ENCODE measurements at regions not wholly inside any gene's neighbourhood (a gene's known extent, or its start where the extent isn't known, plus 50 kb on each side); places are given as distances from the start of the nearest gene placed in this dataset.
"Not testable (repeated sequence)": the region's sequence is repeated elsewhere in the genome, so short reads cannot be mapped to it uniquely, and the experiment has no call there.

GRCh38 chr15:84151205-84151931 lies 84.2 kb upstream of the GOLGA6L4 start:
- H3K4me1 ChIP-seq (replicated peaks; ENCODE audit: insufficient read depth) = no peaks in the 10 kb centered on the region
- intact Hi-C loops (cut with micrococcal nuclease; ENCODE audit: unreplicated experiment) = no loop called here
- no peaks in the 10 kb centered on the region for H3K79me2 ChIP-seq (ENCODE audit: low read depth)
- H3K4me2 ChIP-seq = no peak overlapping the region
- H3K9me3 ChIP-seq (ENCODE audit: insufficient read depth, low read depth) = no peaks in the 10 kb centered on the region
- no peak overlapping the region for H3K27ac ChIP-seq
- no peaks in the 10 kb centered on the region for H3K27me3 ChIP-seq (ENCODE audit: insufficient read depth, low read depth)
- CTCF ChIA-PET = no interaction called here
- H3K36me3 ChIP-seq (ENCODE audit: low read depth) = no peaks in the 10 kb centered on the region
- H3K9me2 ChIP-seq (ENCODE audit: insufficient read depth) = no peaks in the 10 kb centered on the region
- H3F3A ChIP-seq (ENCODE audit: insufficient read depth, low read depth) = no peaks in the 10 kb centered on the region
- TF ChIP-seq EZH2 (IDR thresholded peaks at IDR 0.05; ENCODE audit: low read depth) = no peak
- TF ChIP-seq CTCF (conservative IDR thresholded peaks at IDR 0.05) = no peak
- no peak overlapping the region for H2AFZ ChIP-seq
- no peaks in the 10 kb centered on the region for H4K20me1 ChIP-seq (ENCODE audit: insufficient read depth)
- no peak overlapping the region for H3K4me3 ChIP-seq
- POLR2A ChIA-PET (ENCODE audit: unreplicated experiment) = no interaction called here
- BruUV-seq (replicated peaks) = no TSS peak
- no peak for DNase-seq

- H3K4me3 ChIP-seq; H3K4me2 ChIP-seq; H3K9me3 ChIP-seq (ENCODE audit: insufficient read depth, low read depth); CTCF ChIA-PET; H3K4me1 ChIP-seq (replicated peaks; ENCODE audit: insufficient read depth); POLR2A ChIA-PET (ENCODE audit: unreplicated experiment); DNase-seq; H3K27me3 ChIP-seq (ENCODE audit: insufficient read depth, low read depth); H4K20me1 ChIP-seq (ENCODE audit: insufficient read depth); H3K79me2 ChIP-seq (ENCODE audit: low read depth); intact Hi-C loops (cut with micrococcal nuclease; ENCODE audit: unreplicated experiment); H2AFZ ChIP-seq; H3F3A ChIP-seq (ENCODE audit: insufficient read depth, low read depth); H3K36me3 ChIP-seq (ENCODE audit: low read depth); H3K27ac ChIP-seq; H3K9me2 ChIP-seq (ENCODE audit: insufficient read depth); BruUV-seq (replicated peaks): not testable (repeated sequence)
Measured at GRCh38 chr15:84152381-84152979, 83.1 kb upstream of the GOLGA6L4 start.

- H3K9me2 ChIP-seq (ENCODE audit: insufficient read depth); BruUV-seq (replicated peaks); H3K4me1 ChIP-seq (replicated peaks; ENCODE audit: insufficient read depth); H3K9me3 ChIP-seq (ENCODE audit: insufficient read depth, low read depth); DNase-seq; H4K20me1 ChIP-seq (ENCODE audit: insufficient read depth); H2AFZ ChIP-seq; H3F3A ChIP-seq (ENCODE audit: insufficient read depth, low read depth); H3K79me2 ChIP-seq (ENCODE audit: low read depth); H3K27ac ChIP-seq; H3K27me3 ChIP-seq (ENCODE audit: insufficient read depth, low read depth); H3K4me3 ChIP-seq; CTCF ChIA-PET; H3K4me2 ChIP-seq; POLR2A ChIA-PET (ENCODE audit: unreplicated experiment); H3K36me3 ChIP-seq (ENCODE audit: low read depth); intact Hi-C loops (cut with micrococcal nuclease; ENCODE audit: unreplicated experiment): not testable (repeated sequence)
Measured at GRCh38 chr15:84153655-84154140, 81.9 kb upstream of the GOLGA6L4 start.

GRCh38 chr15:84154314-84154713 lies 81.3 kb upstream of the GOLGA6L4 start:
- CTCF ChIA-PET; POLR2A ChIA-PET (ENCODE audit: unreplicated experiment); intact Hi-C loops (cut with micrococcal nuclease; ENCODE audit: unreplicated experiment); H2AFZ ChIP-seq; H3K4me1 ChIP-seq (replicated peaks; ENCODE audit: insufficient read depth); H3K27ac ChIP-seq; BruUV-seq (replicated peaks); H3K9me3 ChIP-seq (ENCODE audit: insufficient read depth, low read depth); H3K27me3 ChIP-seq (ENCODE audit: insufficient read depth, low read depth); H4K20me1 ChIP-seq (ENCODE audit: insufficient read depth); H3F3A ChIP-seq (ENCODE audit: insufficient read depth, low read depth); H3K36me3 ChIP-seq (ENCODE audit: low read depth); H3K4me2 ChIP-seq; H3K9me2 ChIP-seq (ENCODE audit: insufficient read depth); H3K79me2 ChIP-seq (ENCODE audit: low read depth); H3K4me3 ChIP-seq; DNase-seq: not testable (repeated sequence)

- H3K79me2 ChIP-seq (ENCODE audit: low read depth); H3K27me3 ChIP-seq (ENCODE audit: insufficient read depth, low read depth); POLR2A ChIA-PET (ENCODE audit: unreplicated experiment); intact Hi-C loops (cut with micrococcal nuclease; ENCODE audit: unreplicated experiment); H3K4me3 ChIP-seq; H2AFZ ChIP-seq; H3K4me1 ChIP-seq (replicated peaks; ENCODE audit: insufficient read depth); H3K36me3 ChIP-seq (ENCODE audit: low read depth); H3K27ac ChIP-seq; H3K4me2 ChIP-seq; BruUV-seq (replicated peaks); CTCF ChIA-PET; H3K9me2 ChIP-seq (ENCODE audit: insufficient read depth); H4K20me1 ChIP-seq (ENCODE audit: insufficient read depth); H3F3A ChIP-seq (ENCODE audit: insufficient read depth, low read depth); DNase-seq; H3K9me3 ChIP-seq (ENCODE audit: insufficient read depth, low read depth): not testable (repeated sequence)
Measured at GRCh38 chr15:84154787-84155186, 80.8 kb upstream of the GOLGA6L4 start.

- H3K4me3 ChIP-seq; H4K20me1 ChIP-seq (ENCODE audit: insufficient read depth); H3F3A ChIP-seq (ENCODE audit: insufficient read depth, low read depth); H3K27me3 ChIP-seq (ENCODE audit: insufficient read depth, low read depth); H3K4me2 ChIP-seq; BruUV-seq (replicated peaks); intact Hi-C loops (cut with micrococcal nuclease; ENCODE audit: unreplicated experiment); H2AFZ ChIP-seq; H3K9me2 ChIP-seq (ENCODE audit: insufficient read depth); H3K4me1 ChIP-seq (replicated peaks; ENCODE audit: insufficient read depth); H3K36me3 ChIP-seq (ENCODE audit: low read depth); CTCF ChIA-PET; H3K9me3 ChIP-seq (ENCODE audit: insufficient read depth, low read depth); POLR2A ChIA-PET (ENCODE audit: unreplicated experiment); H3K79me2 ChIP-seq (ENCODE audit: low read depth); H3K27ac ChIP-seq; DNase-seq: not testable (repeated sequence)
Measured at GRCh38 chr15:84155792-84156587, 79.6 kb upstream of the GOLGA6L4 start.

Data from PC-9 (cell line).